ENCODE measurements at regions not wholly inside any gene's neighbourhood (a gene's known extent, or its start where the extent isn't known, plus 50 kb on each side); places are given as distances from the start of the nearest gene placed in this dataset.
"Not testable (repeated sequence)": the region's sequence is repeated elsewhere in the genome, so short reads cannot be mapped to it uniquely, and the experiment has no call there.

DNA sequence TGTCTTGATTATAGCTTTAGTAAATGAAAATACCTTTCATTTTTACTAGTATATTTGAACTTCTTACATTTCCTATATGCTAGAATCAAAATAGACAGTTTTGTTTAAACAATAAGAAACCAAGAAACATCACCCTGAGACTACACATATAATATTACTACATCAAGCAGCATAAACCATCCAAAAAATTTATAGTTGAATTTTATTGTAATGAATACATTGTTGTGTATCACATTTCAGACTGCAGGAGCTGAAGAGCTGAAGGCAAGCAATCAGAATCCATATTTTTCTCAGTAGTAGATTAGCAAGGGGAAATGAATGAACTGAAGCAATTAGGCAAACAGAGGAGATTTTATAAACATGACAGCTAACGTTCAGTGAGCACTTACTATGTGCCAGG lies 379.2 kb downstream of the BTG1 start:
- Mint-ChIP-seq H3K27me3 (no peaks in the 10 kb centered on the region), H3K9me3 (peaks cover 2% of the 10 kb centered on the region), H3K4me1 (ENCODE audit: low read depth) (no peaks in the 10 kb centered on the region), H3K4me3 (no peak overlapping the region), H3K36me3 (ENCODE audit: low read depth) (no peaks in the 10 kb centered on the region), H3K27ac (no peak overlapping the region)
- no peak for DNase-seq

DNA sequence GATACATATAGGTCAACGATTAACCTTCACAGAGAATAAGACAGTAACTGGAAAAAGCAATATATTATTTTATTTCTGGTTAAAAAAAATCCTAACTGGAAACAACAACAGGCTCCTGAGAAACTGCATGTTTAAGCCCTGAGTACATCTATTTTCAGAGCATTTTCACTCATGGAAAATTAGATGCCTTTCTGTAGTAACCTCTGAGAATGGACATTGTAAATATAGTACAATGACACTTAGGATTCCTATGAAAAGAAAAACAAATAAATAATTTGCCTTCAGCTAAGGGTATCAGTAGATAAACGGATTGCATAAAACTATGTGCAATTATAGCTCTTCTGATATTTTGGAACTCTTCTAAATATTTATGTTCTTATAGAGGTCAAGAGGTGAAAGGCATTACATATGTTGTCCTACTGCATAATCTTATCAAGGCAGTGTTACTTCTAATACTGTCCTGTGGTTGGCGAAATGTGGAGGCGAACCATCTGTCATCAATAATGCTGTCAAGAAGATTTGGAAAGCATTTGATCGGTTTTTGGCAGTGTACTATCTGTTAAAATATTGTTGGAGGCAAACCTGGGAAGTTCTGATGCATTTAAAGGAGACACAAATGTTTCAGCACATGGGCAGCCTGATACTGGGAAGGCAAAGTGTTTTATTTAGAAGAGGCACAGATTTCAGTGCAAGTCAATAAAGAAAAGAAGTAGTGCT lies 381.8 kb downstream of the BTG1 start:
- H3K4me1 Mint-ChIP-seq (ENCODE audit: low read depth), result no peaks in the 10 kb centered on the region
- no peak for DNase-seq
- H3K27me3 Mint-ChIP-seq, result no peaks in the 10 kb centered on the region
- no peaks in the 10 kb centered on the region for H3K36me3 Mint-ChIP-seq (ENCODE audit: low read depth)
- no peak overlapping the region for H3K27ac Mint-ChIP-seq
- H3K9me3 Mint-ChIP-seq, result peaks cover 15% of the 10 kb centered on the region
- no peak overlapping the region for H3K4me3 Mint-ChIP-seq

DNA sequence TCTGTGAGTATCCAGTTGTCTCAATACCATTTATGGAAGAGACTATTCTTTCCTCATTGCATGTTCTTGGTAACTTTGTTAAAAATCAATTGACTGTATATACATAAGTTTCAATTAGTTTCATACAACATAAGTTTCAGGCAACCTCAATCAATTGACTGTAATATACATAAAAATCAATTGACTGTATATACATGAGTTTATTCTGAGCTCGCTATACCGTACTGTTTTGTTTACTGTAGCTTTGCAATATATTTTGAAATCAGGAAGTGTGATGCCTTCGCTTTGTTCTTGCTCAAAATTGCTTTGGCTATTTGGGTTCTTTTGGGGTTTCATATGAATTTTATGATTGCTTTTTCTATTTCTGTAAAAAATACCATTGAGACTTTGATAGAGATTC lies 392.0 kb downstream of the BTG1 start:
- DNase-seq, result no peak
- Mint-ChIP-seq H3K36me3 (ENCODE audit: low read depth) (peaks cover 3% of the 10 kb centered on the region), H3K27me3 (no peaks in the 10 kb centered on the region), H3K9me3 (peaks cover 6% of the 10 kb centered on the region), H3K27ac (no peak overlapping the region), H3K4me1 (ENCODE audit: low read depth) (peaks cover 3% of the 10 kb centered on the region), H3K4me3 (no peak overlapping the region)

DNA sequence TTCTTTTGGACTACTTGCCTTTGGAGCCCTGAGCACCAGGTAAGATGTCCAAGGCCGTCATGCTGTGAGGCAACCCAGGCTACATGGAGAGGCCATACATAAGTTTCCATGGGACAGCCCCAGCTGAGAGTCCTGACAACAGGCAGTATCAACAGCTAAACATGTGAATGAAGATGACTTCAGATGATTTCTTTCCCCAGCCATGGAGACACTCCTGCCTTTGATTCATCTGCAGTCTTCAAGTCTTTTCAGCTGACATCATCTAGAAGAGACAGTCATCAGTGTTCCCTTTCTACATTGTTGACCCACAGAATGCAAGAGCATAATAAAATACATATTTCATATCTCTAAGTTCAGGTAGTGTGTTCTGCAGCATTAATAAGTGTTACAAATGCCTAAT lies 398.7 kb downstream of the BTG1 start:
- no peaks in the 10 kb centered on the region for H3K4me1 Mint-ChIP-seq (ENCODE audit: low read depth)
- H3K9me3 Mint-ChIP-seq, result peaks cover 2% of the 10 kb centered on the region
- no peaks in the 10 kb centered on the region for H3K27me3 Mint-ChIP-seq
- H3K4me3 Mint-ChIP-seq, result no peak overlapping the region
- DNase-seq, result no peak
- peaks cover 1% of the 10 kb centered on the region for H3K36me3 Mint-ChIP-seq (ENCODE audit: low read depth)
- H3K27ac Mint-ChIP-seq, result no peak overlapping the region

DNA sequence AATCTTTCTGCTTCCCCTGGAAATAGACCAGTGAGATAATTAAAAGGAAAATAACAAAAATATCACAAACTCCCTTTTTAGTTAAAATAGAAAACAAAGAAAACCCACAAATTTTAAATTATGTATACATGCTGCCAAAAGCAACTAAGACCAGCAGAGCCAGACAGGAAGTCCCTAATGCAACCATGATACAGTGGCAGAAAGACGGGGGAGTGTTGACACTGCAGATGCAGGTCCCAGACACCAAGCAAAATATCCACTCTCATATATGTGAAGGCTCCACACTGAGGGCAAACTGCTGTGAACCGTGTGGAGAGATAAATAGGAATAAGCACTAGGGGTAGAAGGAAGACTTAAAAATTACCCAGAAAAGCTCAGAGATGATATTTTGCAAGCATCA lies 401.0 kb downstream of the BTG1 start:
- DNase-seq, result no peak
- Mint-ChIP-seq H3K9me3 (peaks cover 7% of the 10 kb centered on the region), H3K4me3 (no peak overlapping the region), H3K27me3 (no peaks in the 10 kb centered on the region), H3K4me1 (ENCODE audit: low read depth) (no peaks in the 10 kb centered on the region), H3K27ac (no peak overlapping the region), H3K36me3 (ENCODE audit: low read depth) (no peaks in the 10 kb centered on the region)

DNA sequence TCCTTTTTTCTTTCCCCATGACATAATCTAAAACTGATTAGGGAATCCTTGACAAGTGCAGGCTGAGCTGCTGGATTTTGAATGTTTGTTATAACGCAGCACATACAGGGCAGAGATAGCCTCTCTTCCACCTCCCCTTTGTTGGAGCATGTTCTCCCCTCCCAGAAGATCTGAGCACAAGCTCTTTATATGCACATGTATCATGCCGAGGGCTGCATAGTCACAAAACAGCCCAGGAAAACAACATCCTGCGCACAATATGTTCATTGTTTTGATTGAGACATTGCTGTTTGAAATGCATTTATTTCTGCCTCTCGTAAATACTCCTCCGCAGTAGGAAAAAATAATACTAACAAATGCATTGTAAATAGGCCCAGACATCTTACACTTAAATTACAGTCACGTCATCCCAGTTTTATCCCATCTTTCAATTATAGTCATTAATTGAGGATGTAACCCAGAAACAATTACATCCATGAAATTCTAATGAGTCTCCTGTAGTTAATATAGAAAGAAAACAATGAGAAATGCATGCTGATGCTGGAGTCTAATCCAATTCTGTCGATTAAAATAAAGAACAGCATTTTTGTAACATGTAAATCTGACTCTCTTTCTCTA lies 401.8 kb downstream of the BTG1 start:
- Mint-ChIP-seq H3K9me3 (peaks cover 7% of the 10 kb centered on the region), H3K4me3 (no peak overlapping the region), H3K36me3 (ENCODE audit: low read depth) (no peaks in the 10 kb centered on the region), H3K4me1 (ENCODE audit: low read depth) (no peaks in the 10 kb centered on the region), H3K27ac (no peak overlapping the region), H3K27me3 (no peaks in the 10 kb centered on the region)
- DNase-seq, result no peak

DNA sequence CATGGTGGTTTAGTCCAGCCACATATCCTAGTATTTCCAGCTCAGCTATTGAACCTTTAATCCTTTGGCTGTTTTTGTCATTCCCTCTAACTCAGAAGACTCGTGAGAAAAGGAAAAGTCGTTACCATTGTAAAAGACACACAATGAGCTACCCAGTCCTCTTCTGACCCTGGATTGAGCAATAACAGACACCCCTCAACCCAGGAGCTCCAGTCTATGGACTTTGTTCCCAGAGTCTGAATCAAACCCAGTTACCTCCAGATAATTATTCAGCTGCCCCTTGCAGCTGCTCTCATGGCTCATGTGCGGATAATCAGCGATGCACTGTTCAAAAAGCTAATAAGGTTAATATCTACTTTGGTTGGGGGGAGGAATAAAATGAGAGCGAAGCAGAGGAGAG lies 402.4 kb downstream of the BTG1 start:
- peaks cover 7% of the 10 kb centered on the region for H3K9me3 Mint-ChIP-seq
- no peak overlapping the region for H3K27ac Mint-ChIP-seq
- H3K4me3 Mint-ChIP-seq, result no peak overlapping the region
- no peaks in the 10 kb centered on the region for H3K36me3 Mint-ChIP-seq (ENCODE audit: low read depth)
- no peaks in the 10 kb centered on the region for H3K4me1 Mint-ChIP-seq (ENCODE audit: low read depth)
- DNase-seq, result no peak
- no peaks in the 10 kb centered on the region for H3K27me3 Mint-ChIP-seq

DNA sequence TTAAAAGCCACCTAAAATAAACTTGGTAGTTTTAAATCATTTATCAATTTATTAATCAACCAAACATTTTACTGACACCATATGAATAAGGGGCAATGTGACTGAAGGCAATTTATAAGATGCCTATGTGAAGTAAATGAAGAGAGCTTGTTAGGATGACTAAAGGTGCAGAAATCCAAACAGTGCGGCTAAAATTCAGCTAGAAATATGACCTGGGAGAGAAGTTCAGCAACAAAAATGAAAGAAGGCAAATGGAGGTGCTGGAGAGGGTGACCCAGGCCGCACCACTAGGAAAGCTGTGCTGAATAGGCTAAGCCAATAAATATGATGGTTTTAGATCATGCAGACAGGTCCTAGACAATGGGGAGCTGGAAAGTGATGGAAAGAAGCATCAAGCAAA lies 403.7 kb downstream of the BTG1 start:
- Mint-ChIP-seq H3K27ac (no peak overlapping the region), H3K27me3 (no peaks in the 10 kb centered on the region), H3K4me1 (ENCODE audit: low read depth) (no peaks in the 10 kb centered on the region), H3K36me3 (ENCODE audit: low read depth) (no peaks in the 10 kb centered on the region), H3K9me3 (peaks cover 7% of the 10 kb centered on the region), H3K4me3 (no peak overlapping the region)
- no peak for DNase-seq

DNA sequence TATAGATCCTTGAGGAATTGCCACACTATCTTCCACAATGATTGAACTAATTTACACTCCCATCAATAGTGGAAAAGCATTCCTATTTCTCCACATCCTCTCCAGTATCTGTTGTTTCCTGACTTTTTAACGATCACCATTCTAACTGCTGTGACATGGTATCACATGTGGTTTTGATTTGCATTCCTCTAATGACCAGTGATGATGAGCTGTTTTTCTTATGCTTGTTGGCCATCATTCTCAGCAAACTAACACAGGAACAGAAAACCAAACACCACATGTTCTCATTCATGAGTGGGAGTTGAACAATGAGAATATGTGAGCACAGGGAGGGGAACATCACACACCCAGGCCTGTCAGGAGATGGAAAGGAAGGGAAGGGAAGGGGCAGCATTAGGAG lies 411.8 kb downstream of the BTG1 start:
- not testable (repeated sequence) for H3K4me1 Mint-ChIP-seq (ENCODE audit: low read depth); H3K36me3 Mint-ChIP-seq (ENCODE audit: low read depth); H3K4me3 Mint-ChIP-seq; DNase-seq; H3K27me3 Mint-ChIP-seq; H3K27ac Mint-ChIP-seq; H3K9me3 Mint-ChIP-seq

DNA sequence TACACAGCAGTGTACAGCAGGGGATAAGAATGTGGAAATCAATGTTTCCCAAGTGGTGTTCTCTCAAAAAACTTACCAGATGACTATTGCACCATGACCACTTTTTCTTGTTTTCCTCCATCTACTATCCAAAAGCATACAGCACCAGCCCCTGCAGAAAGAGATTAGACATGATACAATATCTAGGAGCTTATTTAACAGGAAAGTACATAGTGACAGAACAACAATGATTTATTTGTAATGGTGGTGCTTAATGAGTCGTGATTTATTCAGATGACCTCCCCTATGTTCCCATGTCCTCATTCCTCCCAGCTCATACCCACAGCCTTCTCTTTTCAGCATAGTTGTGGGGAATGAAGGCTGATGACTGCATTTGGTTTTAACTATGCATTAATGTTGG lies 413.6 kb downstream of the BTG1 start:
- no peaks in the 10 kb centered on the region for H3K4me1 Mint-ChIP-seq (ENCODE audit: low read depth)
- H3K9me3 Mint-ChIP-seq, result peaks cover 7% of the 10 kb centered on the region
- H3K27ac Mint-ChIP-seq, result no peak overlapping the region
- H3K4me3 Mint-ChIP-seq, result no peak overlapping the region
- H3K36me3 Mint-ChIP-seq (ENCODE audit: low read depth), result no peaks in the 10 kb centered on the region
- H3K27me3 Mint-ChIP-seq, result no peaks in the 10 kb centered on the region
- no peak for DNase-seq

DNA sequence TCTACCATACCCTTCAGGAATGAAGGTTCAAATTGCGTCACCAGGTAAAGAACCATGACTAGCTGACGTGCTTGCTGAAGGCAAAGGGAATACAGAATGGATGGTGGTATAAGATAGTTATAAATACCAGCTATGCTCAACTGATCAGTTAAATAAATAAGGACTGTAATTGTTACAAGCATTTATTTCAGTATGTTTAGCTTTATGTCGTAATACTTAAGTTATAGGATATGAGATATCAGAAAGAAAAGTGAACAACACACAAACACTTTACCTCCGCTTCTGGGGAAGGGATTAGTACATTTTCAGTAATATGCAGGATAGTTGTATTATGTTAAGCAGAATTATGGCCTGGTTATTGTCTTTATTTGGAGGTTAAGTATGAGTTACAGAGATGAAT lies 416.1 kb downstream of the BTG1 start:
- Mint-ChIP-seq H3K4me1 (ENCODE audit: low read depth) (no peaks in the 10 kb centered on the region), H3K36me3 (ENCODE audit: low read depth) (no peaks in the 10 kb centered on the region), H3K4me3 (no peak overlapping the region), H3K27ac (no peak overlapping the region), H3K27me3 (no peaks in the 10 kb centered on the region), H3K9me3 (peaks cover 7% of the 10 kb centered on the region)
- no peak for DNase-seq

DNA sequence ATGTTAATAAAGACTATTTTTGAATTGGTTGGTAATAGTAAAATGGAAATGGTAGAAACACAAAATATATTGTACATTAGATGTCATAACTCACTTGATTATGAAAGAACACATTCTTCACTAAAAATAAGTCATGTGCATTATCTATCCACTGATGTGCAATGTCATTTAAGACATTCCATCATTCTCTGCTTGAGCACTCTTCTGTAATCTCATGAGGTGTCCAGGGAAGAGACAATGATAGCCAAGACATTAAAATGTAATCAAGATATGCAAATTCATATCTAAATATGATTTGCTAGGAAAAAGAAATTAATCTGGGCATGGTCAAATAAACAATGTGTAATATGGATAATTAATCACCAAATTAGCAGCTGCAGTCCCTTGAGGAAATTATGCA lies 422.5 kb downstream of the BTG1 start:
- Mint-ChIP-seq H3K36me3 (ENCODE audit: low read depth) (no peaks in the 10 kb centered on the region), H3K27me3 (no peaks in the 10 kb centered on the region), H3K4me1 (ENCODE audit: low read depth) (peaks cover 10% of the 10 kb centered on the region), H3K27ac (no peak overlapping the region), H3K9me3 (peaks cover 5% of the 10 kb centered on the region), H3K4me3 (no peak overlapping the region)
- no peak for DNase-seq

DNA sequence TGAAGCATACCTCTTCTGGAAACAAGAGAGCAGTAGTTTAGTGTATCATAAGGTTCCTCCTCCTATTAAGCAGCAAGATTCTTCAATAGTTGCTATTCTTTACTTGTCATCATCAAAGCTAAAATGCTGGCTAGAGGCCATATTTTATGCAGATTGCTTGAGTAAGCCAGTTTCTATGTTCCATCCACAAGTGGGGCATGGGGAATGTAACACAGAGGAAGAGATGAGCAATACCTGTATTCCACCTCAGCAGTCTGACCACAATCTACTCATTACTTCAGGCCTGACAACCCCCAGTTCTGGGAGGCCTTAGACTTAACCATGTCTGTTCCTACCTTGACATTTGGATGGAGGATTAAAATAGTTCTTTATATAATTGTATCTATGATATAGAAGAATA lies 423.6 kb downstream of the BTG1 start:
- no peaks in the 10 kb centered on the region for H3K36me3 Mint-ChIP-seq (ENCODE audit: low read depth)
- H3K27ac Mint-ChIP-seq, result no peak overlapping the region
- peaks cover 5% of the 10 kb centered on the region for H3K9me3 Mint-ChIP-seq
- H3K4me3 Mint-ChIP-seq, result no peak overlapping the region
- DNase-seq, result no peak
- H3K27me3 Mint-ChIP-seq, result no peaks in the 10 kb centered on the region
- H3K4me1 Mint-ChIP-seq (ENCODE audit: low read depth), result peaks cover 10% of the 10 kb centered on the region

DNA sequence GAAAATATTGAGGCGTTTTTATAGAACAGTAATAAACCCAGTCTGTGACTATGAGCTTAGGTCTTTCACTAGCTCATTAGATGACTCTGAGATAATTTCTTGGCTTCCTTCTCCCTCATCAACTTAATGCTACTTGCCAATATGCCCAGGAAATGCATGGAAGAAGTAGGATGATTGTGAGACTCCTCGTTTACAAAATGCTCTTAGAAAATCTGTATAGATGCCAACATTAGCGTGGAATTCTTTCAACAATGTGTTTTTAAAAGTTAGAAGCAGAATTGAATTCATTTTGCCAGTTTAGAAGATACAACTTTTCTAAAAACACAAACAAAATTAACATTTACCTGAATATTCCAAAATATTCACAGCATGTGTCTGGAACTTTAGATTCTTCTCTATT lies 424.6 kb downstream of the BTG1 start:
- no peak overlapping the region for H3K4me3 Mint-ChIP-seq

DNA sequence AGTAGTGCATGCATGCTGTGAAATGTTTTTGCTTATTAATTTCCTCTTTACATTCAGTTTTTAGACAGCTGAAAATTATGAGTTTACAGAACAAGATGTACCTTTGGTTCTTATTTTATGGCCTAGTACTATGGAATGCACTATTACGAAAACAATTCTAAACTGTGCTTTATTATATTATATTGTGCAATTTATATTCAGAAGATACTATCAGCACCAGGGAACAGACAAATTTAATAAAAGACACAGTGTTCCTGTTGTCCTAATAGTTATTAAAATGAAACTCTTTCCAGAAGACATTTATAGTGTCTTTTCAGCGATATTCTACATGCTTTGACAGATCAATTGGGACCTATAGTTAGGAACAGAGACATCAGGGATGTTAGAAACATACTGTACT lies 427.3 kb downstream of the BTG1 start:
- H3K9me3 Mint-ChIP-seq, result peaks cover 3% of the 10 kb centered on the region

More for the DNA sequence above, 424.6 kb downstream of the BTG1 start:
- Mint-ChIP-seq H3K27ac (no peak overlapping the region), H3K9me3 (peaks cover 5% of the 10 kb centered on the region), H3K36me3 (ENCODE audit: low read depth) (no peaks in the 10 kb centered on the region), H3K27me3 (no peaks in the 10 kb centered on the region), H3K4me1 (ENCODE audit: low read depth) (peaks cover 10% of the 10 kb centered on the region)
- DNase-seq, result no peak

DNA sequence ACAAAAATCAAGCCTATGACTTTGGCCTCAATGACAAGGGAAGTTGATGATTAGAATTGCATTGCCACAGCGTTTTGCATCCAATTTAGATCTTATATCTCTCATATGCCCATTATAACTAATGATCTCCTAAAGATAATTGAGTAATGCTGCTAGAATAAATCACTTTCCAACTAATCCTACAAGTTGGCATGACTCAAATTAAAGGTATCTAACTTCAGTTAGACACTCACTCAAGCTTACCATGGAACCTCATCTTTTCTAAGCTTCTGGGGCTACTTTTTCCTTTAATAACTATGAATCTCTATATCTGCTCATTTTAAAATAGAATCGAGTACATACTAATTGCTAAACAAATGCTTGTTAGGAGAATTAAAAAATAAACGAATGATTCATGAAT lies 427.8 kb downstream of the BTG1 start:
- DNase-seq, result no peak
- H3K4me3 Mint-ChIP-seq, result no peak overlapping the region

More for the DNA sequence above, 427.3 kb downstream of the BTG1 start:
- no peak overlapping the region for H3K4me3 Mint-ChIP-seq
- no peak overlapping the region for H3K27ac Mint-ChIP-seq
- H3K4me1 Mint-ChIP-seq (ENCODE audit: low read depth), result peaks cover 8% of the 10 kb centered on the region
- no peaks in the 10 kb centered on the region for H3K36me3 Mint-ChIP-seq (ENCODE audit: low read depth)
- H3K27me3 Mint-ChIP-seq, result no peaks in the 10 kb centered on the region
- DNase-seq, result no peak

More for the DNA sequence above, 427.8 kb downstream of the BTG1 start:
- Mint-ChIP-seq H3K27me3 (no peaks in the 10 kb centered on the region), H3K9me3 (no peaks in the 10 kb centered on the region), H3K27ac (no peak overlapping the region), H3K36me3 (ENCODE audit: low read depth) (no peaks in the 10 kb centered on the region), H3K4me1 (ENCODE audit: low read depth) (peaks cover 8% of the 10 kb centered on the region)

All from activated T-cell treated with anti-CD3 and anti-CD28 coated beads, Interleukin-2, amount 50 U/mL, for 24 hours (primary cell).